ENCODE measurements at regions not wholly inside any gene's neighbourhood (a gene's known extent, or its start where the extent isn't known, plus 50 kb on each side); places are given as distances from the start of the nearest gene placed in this dataset.

- POLR2A ChIA-PET, result no interaction called here
- CTCF ChIA-PET, result interaction anchor here (1.1 to 6.7 kb wide), 5 partner anchors 11 to 283 kb away, joined by 3 to 141 read pairs (median 38); partner anchors contain the start of gene ARHGEF3
- DNase-seq (ENCODE audit: low read depth), result no peak
- TF ChIP-seq CTCF (IDR thresholded peaks at IDR 0.05; ENCODE audit: insufficient read depth, low read depth, low read length), result no peak
- no peaks in the 10 kb centered on the region for H3K36me3 ChIP-seq (ENCODE audit: control insufficient read depth, insufficient read depth, low read length)
- H3K27me3 ChIP-seq (ENCODE audit: control insufficient read depth, insufficient read depth, low read length), result peaks cover 10% of the 10 kb centered on the region
- H3K4me3 ChIP-seq (ENCODE audit: low read depth, low read length), result no peak overlapping the region
These were observed 74.1 kb upstream of the SPATA12 start for GRCh38 chr3:56986347-56986746.

GRCh38 chr3:56985878-56986277 lies 74.6 kb upstream of the SPATA12 start:
- DNase-seq (ENCODE audit: low read depth), result no peak
- H3K4me3 ChIP-seq (ENCODE audit: low read depth, low read length), result no peak overlapping the region
- H3K36me3 ChIP-seq (ENCODE audit: control insufficient read depth, insufficient read depth, low read length), result no peaks in the 10 kb centered on the region
- peaks cover 7% of the 10 kb centered on the region for H3K27me3 ChIP-seq (ENCODE audit: control insufficient read depth, insufficient read depth, low read length)
- CTCF ChIA-PET, result interaction anchor here (1.1 to 6.7 kb wide), 4 partner anchors 11 to 283 kb away, joined by 3 to 141 read pairs (median 22); no protein-coding TSS in a partner anchor
- POLR2A ChIA-PET, result no interaction called here
- no peak for TF ChIP-seq CTCF (IDR thresholded peaks at IDR 0.05; ENCODE audit: insufficient read depth, low read depth, low read length)

GRCh38 chr3:56985460-56985859 lies 75.0 kb upstream of the SPATA12 start:
- POLR2A ChIA-PET, result no interaction called here
- Histone ChIP-seq H3K27me3 (ENCODE audit: control insufficient read depth, insufficient read depth, low read length) (peaks cover 5% of the 10 kb centered on the region), H3K36me3 (ENCODE audit: control insufficient read depth, insufficient read depth, low read length) (no peaks in the 10 kb centered on the region), H3K4me3 (ENCODE audit: low read depth, low read length) (no peak overlapping the region)
- DNase-seq (ENCODE audit: low read depth), result no peak
- CTCF ChIA-PET, result interaction anchor here (4.5 to 6.7 kb wide), 2 partner anchors 12 to 282 kb away, joined by 38 to 141 read pairs; no protein-coding TSS in a partner anchor
- no peak for TF ChIP-seq CTCF (IDR thresholded peaks at IDR 0.05; ENCODE audit: insufficient read depth, low read depth, low read length)

GRCh38 chr3:56983427-56983826 lies 77.0 kb upstream of the SPATA12 start:
- H3K4me3 ChIP-seq (ENCODE audit: low read depth, low read length), result no peak overlapping the region
- CTCF ChIA-PET, result interaction anchor here (0.6 to 1.0 kb wide), 2 partner anchors 12 to 185 kb away, joined by 4 read pairs; no protein-coding TSS in a partner anchor
- DNase-seq (ENCODE audit: low read depth), result no peak
- POLR2A ChIA-PET, result no interaction called here
- H3K27me3 ChIP-seq (ENCODE audit: control insufficient read depth, insufficient read depth, low read length), result no peaks in the 10 kb centered on the region
- no peak for TF ChIP-seq CTCF (IDR thresholded peaks at IDR 0.05; ENCODE audit: insufficient read depth, low read depth, low read length)
- no peaks in the 10 kb centered on the region for H3K36me3 ChIP-seq (ENCODE audit: control insufficient read depth, insufficient read depth, low read length)

DNA sequence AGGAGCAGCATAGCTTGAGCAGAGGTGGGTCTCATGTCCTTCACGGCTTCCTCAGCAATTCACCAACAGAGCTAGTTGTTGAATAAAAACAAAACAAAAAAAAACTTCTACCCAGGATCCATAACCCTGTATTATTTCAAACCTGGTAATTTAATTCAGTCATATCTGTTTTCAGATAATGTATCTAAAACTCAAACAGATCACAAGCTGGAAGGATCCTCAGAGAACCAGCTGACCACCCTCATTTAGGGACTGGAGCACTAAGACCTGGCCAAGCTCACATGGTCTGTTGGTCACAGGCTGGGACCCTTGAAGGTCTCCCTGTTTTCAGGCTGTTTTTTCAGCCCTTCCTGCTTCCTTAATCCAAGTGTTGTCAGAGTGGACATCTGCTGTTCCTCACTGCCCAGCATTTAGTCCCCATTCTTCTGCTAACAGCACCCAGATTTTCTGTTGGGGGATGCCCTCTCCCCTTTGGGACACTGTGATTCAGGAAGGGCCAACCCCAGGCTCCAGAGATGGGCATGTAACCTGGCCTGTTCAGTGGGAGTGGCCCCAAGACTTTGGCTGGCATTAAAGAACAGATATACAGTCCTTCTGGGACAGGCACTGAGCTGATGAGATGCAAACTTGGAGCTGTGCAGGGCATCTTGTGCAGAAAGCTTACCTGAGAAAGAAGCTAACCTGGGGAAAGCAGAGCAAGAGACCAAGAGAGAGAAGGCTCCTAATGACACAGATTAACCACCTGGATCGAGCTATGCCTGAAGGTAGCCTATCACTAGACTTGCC lies 78.8 kb upstream of the SPATA12 start:
- no peaks in the 10 kb centered on the region for H3K36me3 ChIP-seq (ENCODE audit: control insufficient read depth, insufficient read depth, low read length)
- no peaks in the 10 kb centered on the region for H3K27me3 ChIP-seq (ENCODE audit: control insufficient read depth, insufficient read depth, low read length)
- CTCF ChIA-PET, result interaction anchor here (0.8 to 2.6 kb wide), 8 partner anchors 14 to 1155 kb away, joined by 3 to 16 read pairs (median 4); partner anchors contain the start of gene ARHGEF3
- DNase-seq (ENCODE audit: low read depth), result no peak
- POLR2A ChIA-PET, result no interaction called here
- H3K4me3 ChIP-seq (ENCODE audit: low read depth, low read length), result no peak overlapping the region
- no peak for TF ChIP-seq CTCF (IDR thresholded peaks at IDR 0.05; ENCODE audit: insufficient read depth, low read depth, low read length)
